K562 (cell line): ENCODE measurements at regions not wholly inside any gene's neighbourhood (a gene's known extent, or its start where the extent isn't known, plus 50 kb on each side); places are given as distances from the start of the nearest gene placed in this dataset.

ENCODE experiments used
- JUN ChIP-seq, 2 experiments: sonication (generic) in 1 of 2; formaldehyde crosslinking in 1 of 2; IDR thresholded peaks; 2 replicates each; pipeline versions ENCODE4 v1.6.1 to v1.8.0; 2012 to 2022; ENCODE audit warnings: borderline replicate concordance in 2 of 2, mild to moderate bottlenecking in 2 of 2, improper control_type of control experiment in 1 of 2, low read depth in 1 of 2, low read length in 1 of 2, missing genetic modification reagents in 1 of 2
- KLF1 ChIP-seq: fragments of 450-650 bp; IDR thresholded peaks from 2 replicates; pipeline ENCODE4 v1.6.1; 2016; ENCODE audit warnings: missing genetic modification characterization, missing compliant biosample characterization
- PHF21A ChIP-seq: fragments of 450-650 bp; IDR thresholded peaks from 2 replicates; pipeline ENCODE4 v1.6.1; 2017; ENCODE audit warnings: low read depth, borderline replicate concordance
- ZFP91 ChIP-seq: sonication (generic); formaldehyde crosslinking; IDR thresholded peaks from 2 replicates; pipeline ENCODE4 v1.8.0; 2022; ENCODE audit warnings: mild to moderate bottlenecking, missing genetic modification reagents
- TF ChIP-seq, protein P1 (sequence below), 3 experiments: IDR thresholded peaks in 2 of 3; conservative IDR thresholded peaks in 1 of 3; 2 replicates each; pipeline ENCODE4 v1.5.1; 2011 to 2012; ENCODE audit warnings: low read length in 3 of 3, mild to moderate bottlenecking in 3 of 3, control low read depth in 2 of 3, improper control_type of control experiment in 1 of 3, inconsistent platforms in 1 of 3, low read depth in 1 of 3, mixed read lengths in 1 of 3, moderate library complexity in 1 of 3; ENCODE audit not compliant: insufficient read depth in 2 of 3

- TF ChIP-seq KLF1 (tag) (no peak), JUN (IDR thresholded peaks at IDR 0.05; ENCODE audit: borderline replicate concordance, low read depth, low read length) (no peak), JUN (CRISPR knock-in tag; IDR thresholded peaks at IDR 0.05; ENCODE audit: borderline replicate concordance) (no peak), ZFP91 (CRISPR knock-in tag) (no peak), PHF21A (no peak)
- TF ChIP-seq, protein P1, sequence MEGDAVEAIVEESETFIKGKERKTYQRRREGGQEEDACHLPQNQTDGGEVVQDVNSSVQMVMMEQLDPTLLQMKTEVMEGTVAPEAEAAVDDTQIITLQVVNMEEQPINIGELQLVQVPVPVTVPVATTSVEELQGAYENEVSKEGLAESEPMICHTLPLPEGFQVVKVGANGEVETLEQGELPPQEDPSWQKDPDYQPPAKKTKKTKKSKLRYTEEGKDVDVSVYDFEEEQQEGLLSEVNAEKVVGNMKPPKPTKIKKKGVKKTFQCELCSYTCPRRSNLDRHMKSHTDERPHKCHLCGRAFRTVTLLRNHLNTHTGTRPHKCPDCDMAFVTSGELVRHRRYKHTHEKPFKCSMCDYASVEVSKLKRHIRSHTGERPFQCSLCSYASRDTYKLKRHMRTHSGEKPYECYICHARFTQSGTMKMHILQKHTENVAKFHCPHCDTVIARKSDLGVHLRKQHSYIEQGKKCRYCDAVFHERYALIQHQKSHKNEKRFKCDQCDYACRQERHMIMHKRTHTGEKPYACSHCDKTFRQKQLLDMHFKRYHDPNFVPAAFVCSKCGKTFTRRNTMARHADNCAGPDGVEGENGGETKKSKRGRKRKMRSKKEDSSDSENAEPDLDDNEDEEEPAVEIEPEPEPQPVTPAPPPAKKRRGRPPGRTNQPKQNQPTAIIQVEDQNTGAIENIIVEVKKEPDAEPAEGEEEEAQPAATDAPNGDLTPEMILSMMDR (IDR thresholded peaks at IDR 0.05 in 2 of 3, conservative IDR thresholded peaks at IDR 0.05 in 1 of 3; ENCODE audit: insufficient read depth in 2 of 3, low read depth in 1 of 3, low read length in 3 of 3), result no peak
Observed at GRCh38 chr1:29959356-29959755, 723.0 kb downstream of the PTPRU start.
